HL-60/S4 treated with phorbol 12-myristate 13-acetate at 8.2 ng/mL for 4 days and 3 days (cell line): ENCODE measurements at regions not wholly inside any gene's neighbourhood (a gene's known extent, or its start where the extent isn't known, plus 50 kb on each side); places are given as distances from the start of the nearest gene placed in this dataset.
"Not testable (repeated sequence)": the region's sequence is repeated elsewhere in the genome, so short reads cannot be mapped to it uniquely, and the experiment has no call there.

Experiments used
- in situ Hi-C: fragments of 300-500 bp; cut with MboI; formaldehyde crosslinking; loops from 2 replicates; pipeline ENCODE4 v1.15.0; 2022; ENCODE audit warnings: low sequenced_read_pairs

GRCh38 chr12:20154052-20154451 lies 214.3 kb upstream of the PDE3A start:
- in situ Hi-C loops, result no loop called here

DNA sequence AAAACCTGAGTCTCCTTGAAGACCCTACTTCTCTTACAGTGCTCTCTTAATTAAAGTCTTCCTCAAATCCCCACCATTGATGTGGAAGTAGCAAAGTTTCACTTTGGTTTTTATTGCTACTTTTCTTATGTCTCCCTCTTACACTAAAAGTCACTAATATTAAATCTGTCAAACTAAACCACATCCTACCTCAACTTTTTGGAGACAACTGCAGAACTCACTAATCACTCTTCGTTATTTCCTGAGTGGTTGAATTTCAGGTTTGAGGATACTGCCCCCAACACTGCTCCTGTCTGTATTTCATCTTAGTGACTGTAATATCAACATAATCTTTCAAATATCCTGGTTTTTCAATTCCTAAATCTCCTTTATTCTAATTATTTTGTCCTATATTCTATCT lies 213.0 kb upstream of the PDE3A start:
- in situ Hi-C loops, result no loop called here

DNA sequence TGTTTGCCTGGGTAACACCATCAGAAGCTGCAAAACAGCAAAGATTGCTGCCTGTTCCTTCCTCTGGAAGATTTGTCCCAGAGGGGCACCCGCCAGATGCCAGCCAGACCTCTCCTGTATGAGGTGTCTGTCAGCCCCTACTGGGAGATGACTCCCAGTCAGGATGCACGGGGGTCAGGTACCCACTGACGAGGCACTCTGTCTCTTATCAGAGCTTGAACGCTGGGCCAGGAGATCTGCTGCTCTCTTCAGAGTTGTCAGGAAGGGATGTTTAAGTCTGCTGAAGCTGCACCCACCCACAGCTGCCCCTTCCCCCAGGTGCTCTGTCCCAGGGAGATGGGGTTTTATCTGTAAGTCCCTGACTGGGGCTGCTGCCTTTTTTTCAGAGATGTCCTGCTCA lies 207.4 kb upstream of the PDE3A start:
- in situ Hi-C loops, result not testable (repeated sequence)

GRCh38 chr12:20174528-20175175 lies 193.7 kb upstream of the PDE3A start:
- in situ Hi-C loops, result no loop called here

- in situ Hi-C loops, result no loop called here
Measured at GRCh38 chr12:20175704-20176388, 192.5 kb upstream of the PDE3A start.

DNA sequence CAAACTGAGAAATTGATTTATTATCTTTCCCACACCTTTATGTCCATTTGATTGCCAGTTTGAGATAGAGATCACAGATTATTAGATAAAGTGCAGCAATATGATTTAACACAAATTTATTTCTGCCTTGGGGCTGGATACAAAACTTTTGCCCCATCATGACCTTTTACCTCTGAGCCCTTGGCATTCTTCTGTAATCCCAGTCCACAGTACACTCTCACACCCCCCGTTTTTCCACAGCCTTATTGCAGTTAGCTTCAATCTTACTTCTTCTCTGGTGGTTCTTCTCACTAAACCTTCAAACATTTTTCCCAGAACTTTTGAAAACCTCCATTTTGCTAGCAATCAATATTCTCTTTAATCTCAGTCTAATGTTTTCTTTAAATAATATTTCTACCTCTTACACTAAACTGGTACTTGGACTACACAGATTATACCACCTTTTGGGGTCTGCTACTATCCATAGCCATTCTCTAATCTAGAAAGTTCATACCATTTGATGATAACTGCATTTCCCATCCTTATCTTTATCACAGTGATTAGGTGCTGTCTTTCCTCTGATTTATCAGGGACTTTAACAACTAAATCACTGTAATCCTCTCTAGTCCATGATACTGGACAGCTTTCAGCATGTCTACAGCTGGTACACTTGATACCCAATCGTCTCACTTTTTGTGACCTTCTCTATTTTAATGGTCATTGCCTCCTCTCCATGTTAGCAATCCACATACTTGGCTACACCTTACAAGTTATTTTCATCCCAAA lies 186.7 kb upstream of the PDE3A start:
- in situ Hi-C loops, result no loop called here

DNA sequence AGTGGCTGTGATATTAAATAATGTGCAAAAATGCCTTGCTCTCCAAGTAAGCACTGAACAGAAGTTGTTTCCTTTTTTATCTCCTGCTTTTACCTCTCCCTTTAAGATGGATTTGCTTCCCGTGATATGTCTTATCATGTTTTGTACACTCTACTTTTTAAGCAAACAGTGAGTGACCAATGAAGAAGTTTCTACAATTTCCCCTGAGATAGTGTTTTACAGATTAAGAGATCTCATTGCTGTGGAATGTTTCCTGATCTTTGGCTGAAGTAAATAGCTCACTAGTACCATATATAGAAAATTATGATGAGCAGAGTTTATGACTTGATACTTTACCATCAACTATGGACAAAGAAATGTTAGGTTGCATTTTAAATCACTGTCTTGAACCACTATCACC lies 184.8 kb upstream of the PDE3A start:
- in situ Hi-C loops, result no loop called here

DNA sequence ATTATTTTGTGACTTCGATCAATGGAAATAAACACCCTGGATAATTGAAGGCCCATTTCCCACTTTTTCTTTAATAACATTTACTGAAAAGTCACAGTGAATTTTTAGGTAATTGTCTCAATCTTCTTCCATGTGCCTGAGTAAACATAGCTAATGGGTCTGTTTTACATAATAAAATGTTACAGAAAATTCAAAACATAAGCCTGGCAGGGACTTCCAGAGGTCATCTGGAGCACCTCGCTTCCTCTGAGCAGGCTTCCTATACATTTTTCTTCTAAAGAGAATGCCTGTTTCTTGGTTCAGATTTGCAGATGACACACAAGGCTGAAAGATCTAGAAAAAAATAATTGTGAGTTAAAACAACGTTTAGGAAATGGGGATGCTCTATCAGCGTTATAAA lies 183.8 kb upstream of the PDE3A start:
- in situ Hi-C loops, result no loop called here

DNA sequence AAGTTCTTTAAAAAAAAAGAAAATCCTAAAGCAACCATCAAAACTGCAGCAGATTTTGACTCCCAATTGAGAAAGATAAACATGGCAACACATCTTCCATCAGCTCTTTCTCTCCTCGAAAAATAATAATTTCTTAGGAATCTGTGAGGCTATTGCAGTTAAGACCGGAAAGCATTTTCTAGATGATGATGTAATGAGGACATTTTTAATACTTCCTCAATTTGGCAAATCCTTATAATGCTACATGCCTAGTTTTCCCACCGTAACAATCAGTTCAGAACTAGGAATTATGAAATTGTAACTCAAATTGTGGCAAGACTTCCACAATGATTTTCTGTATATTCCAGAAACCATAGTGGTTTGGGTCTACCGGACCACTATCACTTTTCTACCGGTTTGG lies 180.9 kb upstream of the PDE3A start:
- in situ Hi-C loops, result no loop called here

DNA sequence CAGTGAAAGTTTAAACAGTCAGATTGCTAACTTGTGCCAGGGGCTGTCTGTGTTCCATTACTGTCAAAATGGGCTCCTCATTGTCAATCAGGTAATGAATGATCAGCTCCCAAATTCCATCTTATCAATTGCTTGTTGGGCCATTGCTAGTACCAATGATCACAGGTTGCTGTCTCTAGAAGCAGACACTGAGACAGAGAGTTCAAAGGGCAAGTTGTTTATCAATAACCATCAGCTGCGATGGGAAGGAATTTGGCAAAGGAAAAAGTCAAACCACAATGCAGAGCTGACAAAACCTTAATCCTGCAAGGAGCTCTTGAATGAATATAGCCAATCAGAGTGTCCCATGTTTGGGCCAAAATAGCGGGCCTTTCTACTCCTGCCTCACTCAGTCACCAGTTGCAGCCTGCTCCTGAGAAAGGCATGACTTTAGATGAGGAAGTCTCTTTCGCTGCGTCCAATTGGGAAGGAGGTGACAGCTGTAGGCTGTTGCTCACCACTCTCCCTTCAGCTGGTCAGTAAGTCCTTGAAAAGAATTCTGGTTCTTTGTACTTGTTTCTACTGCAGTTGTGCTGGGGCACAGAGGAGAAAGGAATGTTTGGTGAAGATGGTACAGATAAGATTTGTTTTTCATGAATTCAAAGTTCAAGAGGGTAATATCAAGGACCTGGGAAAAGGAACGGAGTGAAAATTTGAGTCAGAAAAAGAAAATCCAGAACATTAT lies 179.2 kb upstream of the PDE3A start:
- in situ Hi-C loops, result no loop called here

- in situ Hi-C loops, result no loop called here
Measured at GRCh38 chr12:20189767-20190166, 178.6 kb upstream of the PDE3A start.

GRCh38 chr12:20194171-20194570 lies 174.2 kb upstream of the PDE3A start:
- in situ Hi-C loops, result no loop called here

- in situ Hi-C loops, result no loop called here
Measured at GRCh38 chr12:20196767-20197166, 171.6 kb upstream of the PDE3A start.

DNA sequence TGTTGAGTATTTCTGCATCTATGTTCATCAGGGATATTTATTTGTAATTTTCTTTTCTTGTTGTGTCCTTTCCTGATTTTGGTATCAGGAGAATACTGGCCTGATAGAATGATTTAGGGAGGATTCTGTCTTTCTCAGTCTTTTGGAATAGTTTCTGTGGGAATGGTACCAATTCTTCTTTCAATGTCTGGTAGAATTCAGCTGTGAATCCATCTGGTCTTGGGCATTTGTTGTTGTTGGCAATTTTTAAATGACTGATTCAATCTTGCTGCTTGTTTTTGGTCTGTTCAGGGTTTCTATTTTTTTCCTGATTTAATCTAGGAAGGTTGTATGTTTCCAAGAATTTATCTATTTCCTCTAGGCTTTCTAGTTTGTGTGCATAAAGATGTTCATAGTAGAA lies 170.9 kb upstream of the PDE3A start:
- in situ Hi-C loops, result no loop called here

DNA sequence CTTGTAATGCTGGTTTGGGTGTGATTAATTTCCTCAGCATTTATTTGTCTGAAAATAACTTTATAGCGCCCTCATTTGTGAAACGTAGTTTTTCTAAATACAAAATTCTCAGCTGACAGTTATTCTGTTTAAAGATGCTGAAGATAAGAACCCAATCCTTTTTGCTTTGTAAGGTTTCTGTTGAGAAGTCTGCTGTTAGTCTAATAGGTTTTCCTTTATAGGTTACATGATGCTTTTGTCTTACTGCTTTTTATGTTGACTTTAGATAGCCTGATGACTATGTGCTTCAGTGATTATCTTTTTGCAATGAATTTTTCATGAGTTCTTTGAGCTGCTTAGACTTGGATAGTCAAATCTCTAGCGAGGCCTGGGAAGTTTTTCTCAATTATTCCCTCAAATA lies 168.6 kb upstream of the PDE3A start:
- in situ Hi-C loops, result loop anchor here (25.0 kb wide), 1 partner anchor 437 kb away; no protein-coding TSS in a partner anchor

- in situ Hi-C loops, result loop anchor here (25.0 kb wide), 1 partner anchor 439 kb away; no protein-coding TSS in a partner anchor
Measured at GRCh38 chr12:20201733-20202132, 166.6 kb upstream of the PDE3A start.

GRCh38 chr12:20205854-20206253 lies 162.5 kb upstream of the PDE3A start:
- in situ Hi-C loops, result loop anchor here (25.0 kb wide), 1 partner anchor 444 kb away; no protein-coding TSS in a partner anchor

DNA sequence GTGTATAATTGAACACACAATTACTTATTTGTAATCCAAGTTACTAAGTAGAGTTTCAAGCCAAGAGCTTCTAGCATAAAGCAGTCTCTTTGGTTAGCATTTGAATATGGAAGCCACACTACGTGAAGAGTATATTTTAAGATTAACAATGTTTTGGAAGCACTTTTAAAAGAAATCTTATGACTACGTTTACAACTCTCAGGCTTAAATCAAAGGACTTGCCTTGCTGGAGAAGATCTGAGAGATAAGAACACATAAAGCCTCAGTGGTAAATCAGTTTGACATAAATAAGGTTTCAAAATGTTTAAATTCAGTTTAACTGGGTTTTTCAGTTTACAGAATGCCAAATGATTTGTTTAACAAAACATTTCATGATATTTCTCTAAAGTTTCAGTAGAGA lies 161.9 kb upstream of the PDE3A start:
- in situ Hi-C loops, result loop anchor here (25.0 kb wide), 1 partner anchor 444 kb away; no protein-coding TSS in a partner anchor

GRCh38 chr12:20210621-20211215 lies 157.6 kb upstream of the PDE3A start:
- in situ Hi-C loops, result loop anchor here (25.0 kb wide), 1 partner anchor 448 kb away; no protein-coding TSS in a partner anchor

- in situ Hi-C loops, result loop anchor here (25.0 kb wide), 1 partner anchor 449 kb away; no protein-coding TSS in a partner anchor
Measured at GRCh38 chr12:20211541-20211940, 156.8 kb upstream of the PDE3A start.
